BJ (cell line): ENCODE measurements at regions not wholly inside any gene's neighbourhood (a gene's known extent, or its start where the extent isn't known, plus 50 kb on each side); places are given as distances from the start of the nearest gene placed in this dataset.

Source experiments
- CTCF ChIA-PET: fragments of 350-600 bp; formaldehyde crosslinking; extraction: SDS; loops from one replicate; lab custom pipeline; 2021; ENCODE audit warnings: antibody characterized with exemption, inconsistent platforms; lab: Yijun Ruan, JAX
- POLR2A ChIA-PET: fragments of 300-600 bp; sonication (Branson Sonifier 250); formaldehyde crosslinking; extraction: SDS; loops from one replicate; lab custom pipeline; 2021; ENCODE audit warnings: antibody characterized with exemption; lab: Charles Lee
- DNase-seq: peaks from one replicate; pipeline ENCODE4 v3.0.0-alpha.2; 2011; ENCODE audit warnings: low read depth
- H3K27me3 ChIP-seq: 2 replicates; pipeline ENCODE4 v1.6.0; 2011; ENCODE audit warnings: low read length; ENCODE audit not compliant: control insufficient read depth, insufficient read depth
- H3K36me3 ChIP-seq: 2 replicates; pipeline ENCODE4 v1.5.1; 2011; ENCODE audit warnings: low read length; ENCODE audit not compliant: control insufficient read depth, insufficient read depth
- H3K4me3 ChIP-seq: 2 replicates; pipeline ENCODE4 v1.5.1; 2011; ENCODE audit warnings: low read depth, mild to moderate bottlenecking, control low read depth, low read length
- TF ChIP-seq, protein P1 (sequence below): IDR thresholded peaks from 2 replicates; pipeline ENCODE4 v1.5.1; 2011; ENCODE audit warnings: low read depth, mild to moderate bottlenecking, control low read depth, inconsistent platforms, low read length, moderate library complexity; ENCODE audit not compliant: insufficient read depth

- H3K4me3 ChIP-seq = no peak overlapping the region
- no peak for DNase-seq
- TF ChIP-seq, protein P1, sequence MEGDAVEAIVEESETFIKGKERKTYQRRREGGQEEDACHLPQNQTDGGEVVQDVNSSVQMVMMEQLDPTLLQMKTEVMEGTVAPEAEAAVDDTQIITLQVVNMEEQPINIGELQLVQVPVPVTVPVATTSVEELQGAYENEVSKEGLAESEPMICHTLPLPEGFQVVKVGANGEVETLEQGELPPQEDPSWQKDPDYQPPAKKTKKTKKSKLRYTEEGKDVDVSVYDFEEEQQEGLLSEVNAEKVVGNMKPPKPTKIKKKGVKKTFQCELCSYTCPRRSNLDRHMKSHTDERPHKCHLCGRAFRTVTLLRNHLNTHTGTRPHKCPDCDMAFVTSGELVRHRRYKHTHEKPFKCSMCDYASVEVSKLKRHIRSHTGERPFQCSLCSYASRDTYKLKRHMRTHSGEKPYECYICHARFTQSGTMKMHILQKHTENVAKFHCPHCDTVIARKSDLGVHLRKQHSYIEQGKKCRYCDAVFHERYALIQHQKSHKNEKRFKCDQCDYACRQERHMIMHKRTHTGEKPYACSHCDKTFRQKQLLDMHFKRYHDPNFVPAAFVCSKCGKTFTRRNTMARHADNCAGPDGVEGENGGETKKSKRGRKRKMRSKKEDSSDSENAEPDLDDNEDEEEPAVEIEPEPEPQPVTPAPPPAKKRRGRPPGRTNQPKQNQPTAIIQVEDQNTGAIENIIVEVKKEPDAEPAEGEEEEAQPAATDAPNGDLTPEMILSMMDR = no peak
- ChIA-PET POLR2A (no interaction called here), CTCF (no interaction called here)
- H3K36me3 ChIP-seq = no peaks in the 10 kb centered on the region
- H3K27me3 ChIP-seq = no peaks in the 10 kb centered on the region
These were observed 148.6 kb upstream of the ARG1 start for GRCh38 chr6:131424475-131424874.

DNA sequence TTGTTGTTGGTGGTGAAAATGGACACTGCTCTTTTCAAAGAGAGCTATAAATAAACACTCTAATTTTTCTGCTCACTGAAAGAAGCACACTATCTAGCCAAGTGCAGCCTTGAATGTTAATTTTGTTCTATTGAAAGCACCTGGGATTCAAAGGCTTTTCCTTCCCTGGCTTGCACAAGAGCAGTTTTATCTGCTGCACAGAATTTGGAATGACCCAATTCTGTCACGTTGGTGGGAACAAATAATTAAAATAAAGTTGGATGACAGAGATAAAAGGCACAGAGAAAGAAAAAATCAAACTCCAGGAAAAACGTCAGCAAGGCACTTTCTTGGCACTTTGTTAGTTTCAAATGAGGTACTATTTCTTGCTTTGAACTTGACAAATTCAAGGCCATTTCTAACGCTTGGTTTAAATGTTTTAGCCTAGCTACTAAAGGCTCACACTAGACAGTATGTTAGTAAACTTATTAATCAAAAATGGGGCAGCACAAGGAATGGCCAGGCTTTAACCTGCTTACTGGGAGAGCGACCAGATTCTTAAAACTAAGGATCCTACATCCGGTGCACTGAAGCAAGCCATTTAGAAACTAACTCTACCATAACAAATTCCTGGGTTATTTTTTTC, 145.5 kb upstream of the ARG1 start:
- Histone ChIP-seq H3K4me3 (no peak overlapping the region), H3K36me3 (no peaks in the 10 kb centered on the region), H3K27me3 (no peaks in the 10 kb centered on the region)
- ChIA-PET CTCF (interaction anchor here (1.6 kb wide), 1 partner anchor 12 kb away, joined by 4 read pairs; no protein-coding TSS in a partner anchor), POLR2A (no interaction called here)
- no peak for DNase-seq
- TF ChIP-seq, protein P1 = no peak

DNA sequence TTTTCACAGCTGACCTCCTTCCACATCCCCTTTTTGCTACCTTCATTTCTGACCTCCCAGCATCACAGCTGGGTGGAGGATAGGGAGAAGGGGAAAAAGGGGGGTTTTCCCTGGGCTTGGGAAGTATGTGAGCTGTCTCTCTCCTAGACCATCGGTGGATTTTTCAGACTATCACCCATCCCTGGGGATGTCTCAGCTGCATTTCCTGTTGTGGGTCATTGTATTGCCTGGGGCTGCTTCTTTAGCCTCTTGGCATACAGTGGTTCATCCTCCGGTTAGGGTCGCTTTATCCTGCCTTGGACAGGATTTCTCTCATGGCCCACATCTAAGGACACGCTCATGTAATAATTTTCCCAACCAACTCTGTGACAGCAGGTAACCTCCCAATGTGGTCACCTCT, 142.5 kb upstream of the ARG1 start:
- no peaks in the 10 kb centered on the region for H3K36me3 ChIP-seq
- ChIA-PET CTCF (no interaction called here), POLR2A (no interaction called here)
- H3K27me3 ChIP-seq = no peaks in the 10 kb centered on the region
- TF ChIP-seq, protein P1 = no peak
- no peak overlapping the region for H3K4me3 ChIP-seq
- DNase-seq = no peak

DNA sequence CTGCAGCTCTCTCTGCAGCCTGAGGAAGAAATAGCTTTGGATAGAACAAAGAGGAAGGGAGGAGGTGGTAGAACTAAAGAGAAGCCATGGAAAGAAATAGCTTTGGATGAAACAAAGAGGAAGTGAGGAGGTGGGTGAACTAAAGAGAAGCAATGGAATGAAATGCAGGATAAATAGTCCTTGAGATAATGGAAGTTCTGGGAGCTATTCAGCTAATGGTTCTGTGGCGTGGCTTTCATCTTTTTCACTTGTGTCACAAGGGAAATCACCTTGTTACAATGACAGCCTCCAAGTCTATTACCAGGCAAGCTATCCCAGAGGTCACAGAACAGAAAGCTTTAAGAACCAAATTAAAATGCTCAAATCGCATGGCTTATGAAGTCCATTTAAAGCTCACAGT, 141.3 kb upstream of the ARG1 start:
- no peak overlapping the region for H3K4me3 ChIP-seq
- no peak for DNase-seq
- no peaks in the 10 kb centered on the region for H3K36me3 ChIP-seq
- POLR2A ChIA-PET = no interaction called here
- TF ChIP-seq, protein P1 = no peak
- CTCF ChIA-PET = interaction anchor here (1.0 kb wide), 1 partner anchor 11 kb away, joined by 3 read pairs; no protein-coding TSS in a partner anchor
- no peaks in the 10 kb centered on the region for H3K27me3 ChIP-seq

DNA sequence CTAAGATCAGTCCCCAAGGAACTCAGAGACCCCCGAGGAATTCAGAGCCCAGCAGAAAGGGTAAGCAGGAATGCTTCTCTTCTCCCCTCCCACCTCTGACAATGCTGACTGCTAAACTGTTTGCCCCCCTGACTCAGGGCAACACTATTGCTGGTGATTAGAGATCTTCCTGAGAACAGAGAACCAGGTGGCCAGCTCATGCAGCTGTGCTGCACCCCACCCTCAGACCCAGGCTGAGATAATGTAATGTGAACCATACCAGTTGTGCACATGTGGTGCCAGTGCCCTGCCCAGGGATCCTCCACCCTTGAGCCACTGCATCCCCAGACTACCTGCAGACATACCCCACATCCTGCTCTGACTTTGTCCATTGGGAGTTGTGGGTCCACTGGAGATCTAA, 139.1 kb upstream of the ARG1 start:
- Histone ChIP-seq H3K4me3 (no peak overlapping the region), H3K36me3 (no peaks in the 10 kb centered on the region), H3K27me3 (no peaks in the 10 kb centered on the region)
- TF ChIP-seq, protein P1 = no peak
- DNase-seq = no peak
- ChIA-PET POLR2A (no interaction called here), CTCF (no interaction called here)
